GM18502 (cell line): ENCODE measurements at regions not wholly inside any gene's neighbourhood (a gene's known extent, or its start where the extent isn't known, plus 50 kb on each side); places are given as distances from the start of the nearest gene placed in this dataset.
A peak's percentile ranks its signal among the peaks of the same experiment; 100 is the strongest.
"Not testable (repeated sequence)": the region's sequence is repeated elsewhere in the genome, so short reads cannot be mapped to it uniquely, and the experiment has no call there.

Experiments
- ATAC-seq: cut with Tn5 transposase; IDR thresholded peaks from one replicate; pipeline ENCODE4 v1.9.1; 2021; ENCODE audit warnings: mild to moderate bottlenecking; ENCODE audit not compliant: unreplicated experiment, poor library complexity

DNA sequence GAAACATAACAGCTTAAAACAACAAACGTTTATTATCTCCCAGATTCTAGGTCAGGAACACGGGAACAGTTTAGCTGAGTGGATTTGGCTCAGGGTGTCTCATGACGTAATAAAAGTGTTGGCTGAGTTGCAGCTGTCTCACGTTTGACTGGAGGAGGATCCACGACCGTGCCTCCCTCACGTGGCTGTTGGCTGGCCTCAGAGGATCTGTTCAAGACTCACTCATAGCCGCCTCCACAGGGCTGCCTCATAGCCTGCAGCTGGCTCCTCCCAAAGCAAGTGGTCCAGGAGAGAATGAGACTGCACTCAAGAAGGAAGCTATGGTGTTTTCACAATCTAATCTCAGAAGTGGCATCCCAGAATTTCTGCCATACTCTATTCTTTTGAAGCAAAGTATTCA lies 167.1 kb downstream of the RPRM start:
- ATAC-seq = no peak

DNA sequence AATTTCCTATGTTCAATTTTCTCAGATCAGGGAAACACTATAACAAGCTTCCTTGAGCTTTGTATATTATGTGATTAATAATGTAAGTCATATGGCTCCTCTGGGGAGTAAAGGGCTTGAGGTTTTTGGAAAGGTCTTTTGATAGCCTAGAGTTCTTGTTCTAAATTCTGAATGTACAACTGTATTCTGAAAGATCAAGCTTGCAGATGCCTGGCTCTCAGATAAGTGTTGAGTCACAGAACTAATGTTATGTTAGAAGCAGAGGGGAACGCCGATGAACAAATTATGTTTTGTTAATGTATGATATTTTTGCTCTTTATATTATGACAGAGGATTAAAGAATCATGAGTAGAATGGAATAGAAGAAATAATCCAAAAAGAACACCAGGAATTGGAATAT lies 170.1 kb downstream of the RPRM start:
- no peak for ATAC-seq

DNA sequence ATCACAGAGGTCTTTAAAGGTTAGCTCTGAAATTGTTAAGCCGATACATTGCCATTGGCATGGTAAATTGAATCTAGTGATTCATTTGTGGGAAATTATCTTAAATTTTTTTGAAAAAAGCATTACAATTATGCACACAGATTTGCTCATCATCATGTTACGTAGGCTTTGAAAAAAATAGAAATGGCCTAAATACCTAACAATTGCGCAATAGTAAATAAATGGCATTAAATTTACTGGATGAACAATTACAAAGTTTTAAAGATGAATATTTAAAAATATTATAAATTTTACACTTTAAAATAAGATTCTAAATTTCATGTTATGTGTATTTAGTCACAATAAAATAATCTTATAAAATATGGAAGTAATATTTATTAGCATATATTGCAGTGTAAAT lies 171.3 kb downstream of the RPRM start:
- no peak for ATAC-seq

DNA sequence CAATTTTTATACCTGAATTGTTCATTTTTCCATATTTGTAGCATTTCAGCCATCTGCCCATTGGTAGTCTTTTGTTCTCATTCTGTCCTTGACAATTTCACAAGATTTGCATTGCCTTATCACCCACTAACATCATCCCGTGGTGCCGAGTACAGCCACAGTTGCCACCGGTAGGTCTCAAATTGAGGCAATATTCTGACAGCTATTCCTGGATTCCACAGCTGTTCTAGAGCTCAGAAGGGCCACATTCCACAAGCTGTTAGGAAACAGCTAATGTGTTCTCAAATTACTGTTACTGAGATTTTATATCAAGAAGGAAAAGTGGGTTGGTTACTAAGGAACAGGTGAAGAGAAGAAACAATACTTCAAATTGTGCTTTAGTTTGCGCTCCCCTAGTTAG lies 178.8 kb downstream of the RPRM start:
- no peak for ATAC-seq

DNA sequence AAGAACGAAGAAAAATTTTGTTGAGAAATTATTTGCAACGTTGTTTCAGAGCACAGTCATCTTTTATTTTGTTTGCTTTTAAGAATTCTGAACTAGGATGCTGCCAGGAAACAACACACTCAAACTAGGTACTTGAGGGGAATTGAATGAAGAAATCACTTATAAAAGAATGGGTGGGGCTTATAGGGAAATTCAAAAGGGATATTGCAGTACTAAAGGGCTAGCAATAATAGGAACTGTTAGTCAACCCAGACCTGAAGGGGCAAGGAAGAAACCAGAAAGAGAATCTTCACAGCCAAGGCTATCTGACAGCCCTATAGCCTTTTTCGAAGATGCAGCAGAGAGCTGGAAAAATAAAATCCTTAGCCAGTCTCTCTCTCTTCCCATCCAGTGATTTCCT lies 179.3 kb downstream of the RPRM start:
- no peak for ATAC-seq

DNA sequence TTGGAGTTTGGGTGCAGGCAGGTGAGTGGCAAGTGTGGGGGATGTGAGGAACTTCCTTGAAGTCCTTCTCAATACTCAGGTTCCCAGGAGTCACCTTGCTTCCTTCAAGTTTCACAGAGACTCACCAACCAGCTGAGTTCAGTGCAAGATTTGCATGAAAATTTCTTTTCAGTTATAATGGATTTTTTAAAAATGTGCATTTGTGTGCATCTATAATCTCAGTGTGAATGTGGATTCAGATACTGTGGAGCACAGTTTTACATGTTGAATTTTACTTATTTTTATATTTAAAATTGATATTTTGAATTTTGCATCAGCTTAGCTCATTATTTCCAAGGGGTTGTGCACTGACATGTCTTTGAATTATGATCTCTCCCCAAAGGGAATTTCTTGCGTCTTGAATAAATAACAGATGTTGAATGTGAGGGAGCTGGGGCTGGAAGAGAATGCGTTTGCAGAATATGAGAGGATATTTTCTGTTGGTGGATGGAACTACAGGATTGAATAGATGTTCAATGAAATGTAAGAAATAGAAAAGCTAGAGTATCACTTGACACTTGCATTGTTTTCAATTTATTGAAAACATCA lies 184.3 kb downstream of the RPRM start:
- ATAC-seq = no peak

DNA sequence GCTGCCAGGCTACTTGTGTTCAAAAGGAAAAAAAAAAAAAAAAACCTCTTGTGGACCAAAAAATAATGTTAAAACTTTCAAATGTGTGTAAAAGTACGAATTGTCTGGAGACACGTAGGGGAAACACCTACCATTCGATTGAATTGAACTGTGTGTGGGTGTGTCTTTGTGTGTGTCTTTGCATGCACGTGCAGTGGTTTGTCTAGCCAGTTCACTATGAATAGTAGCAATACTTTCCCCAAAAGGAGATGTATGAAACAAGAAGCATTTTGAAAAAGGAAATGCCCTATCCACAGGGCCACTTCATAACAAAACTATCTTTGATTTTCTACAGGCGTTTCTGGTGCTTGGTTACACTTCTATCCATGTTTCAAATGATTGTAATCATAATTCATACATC lies 186.8 kb downstream of the RPRM start:
- no peak for ATAC-seq

DNA sequence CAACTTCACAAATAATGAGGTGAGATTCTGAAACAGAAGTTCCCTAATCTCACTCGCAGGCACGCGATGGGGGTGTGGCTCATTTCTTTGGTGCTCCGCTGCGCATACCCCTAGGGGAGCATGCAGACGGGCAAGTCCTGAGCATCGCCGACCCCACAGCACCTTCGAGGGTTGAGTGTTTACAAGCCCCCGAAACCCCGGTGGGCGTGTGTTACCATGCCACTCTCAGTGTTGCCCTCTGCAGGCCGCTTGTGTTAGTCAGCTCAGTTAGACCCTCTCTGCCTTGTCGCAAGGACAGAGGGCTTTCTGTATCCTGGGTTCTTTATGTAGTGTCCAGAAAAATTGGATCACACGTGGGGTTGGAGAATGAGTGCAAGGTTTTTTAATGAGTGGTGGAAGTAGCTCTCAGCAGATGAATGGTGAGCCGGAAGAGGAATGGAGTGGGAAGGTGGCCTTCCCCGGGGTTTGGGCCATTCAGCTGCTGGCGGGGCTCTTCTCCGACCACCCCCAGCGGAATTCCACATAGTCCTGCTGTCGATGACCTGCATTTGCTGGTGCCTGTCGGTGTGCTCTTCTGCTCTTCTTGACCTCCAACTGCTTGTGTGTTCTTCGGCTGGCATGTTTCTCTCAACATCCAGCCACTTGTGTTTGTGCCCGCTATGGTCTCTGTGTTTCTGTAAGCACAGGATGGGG lies 191.3 kb downstream of the RPRM start:
- ATAC-seq = peak; percentile 68

DNA sequence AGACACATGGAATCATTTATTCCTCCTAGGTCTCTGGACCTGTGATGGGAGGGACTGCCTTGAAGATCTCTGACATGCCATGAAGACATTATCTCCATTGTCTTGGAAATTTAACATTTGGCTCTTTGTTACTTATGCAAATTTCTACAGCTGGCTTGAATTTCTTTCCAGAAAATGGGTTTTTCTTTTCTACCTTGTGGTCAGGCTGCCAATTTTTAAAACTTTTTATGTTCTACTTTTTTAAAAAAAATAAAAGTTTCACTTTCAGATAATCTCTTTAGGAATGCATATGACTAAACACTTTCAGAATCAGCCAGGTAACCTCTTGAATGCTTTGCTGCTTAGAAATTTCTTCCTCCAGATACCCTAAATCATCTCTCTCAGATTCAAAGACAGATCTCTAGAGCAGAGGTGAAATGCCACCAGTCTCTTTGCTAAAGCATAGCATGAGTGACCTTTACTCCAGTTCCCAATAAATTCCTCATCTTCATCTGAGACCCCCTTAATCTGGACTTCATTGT lies 209.6 kb downstream of the RPRM start:
- ATAC-seq = no peak

DNA sequence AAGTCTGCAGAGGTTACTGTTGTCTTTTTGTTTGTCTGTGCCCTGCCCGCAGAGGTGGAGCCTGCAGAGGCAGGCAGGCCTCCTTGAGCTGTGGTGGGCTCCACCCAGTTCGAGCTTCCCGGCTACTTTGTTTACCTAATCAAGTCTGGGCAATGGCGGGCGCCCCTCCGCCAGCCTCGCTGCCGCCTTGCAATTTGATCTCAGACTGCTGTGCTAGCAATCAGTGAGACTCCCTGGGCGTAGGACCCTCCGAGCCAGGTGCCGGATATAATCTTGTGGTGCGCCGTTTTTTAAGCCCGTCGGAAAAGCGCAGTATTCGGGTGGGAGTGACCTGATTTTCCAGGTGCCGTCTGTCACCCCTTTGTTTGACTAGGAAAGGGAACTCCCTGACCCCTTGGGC lies 221.7 kb downstream of the RPRM start:
- not testable (repeated sequence) for ATAC-seq

DNA sequence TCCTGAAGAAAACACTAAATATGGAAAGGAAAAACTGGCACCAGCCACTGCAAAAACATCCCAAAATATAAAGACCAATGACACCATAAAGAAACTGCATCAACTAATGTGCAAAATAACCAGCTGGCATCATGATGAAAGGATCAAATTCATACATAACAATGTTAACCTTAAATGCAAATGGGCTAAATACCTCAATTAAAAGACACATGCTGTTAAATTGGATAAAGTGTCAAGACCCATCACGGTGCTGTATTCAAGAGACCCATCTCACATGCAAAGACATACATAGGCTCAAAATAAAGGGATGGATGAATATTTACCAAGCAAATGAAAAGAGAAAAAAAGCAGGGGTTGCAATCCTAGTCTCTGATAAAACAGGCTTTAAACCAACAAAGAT lies 231.9 kb downstream of the RPRM start:
- not testable (repeated sequence) for ATAC-seq

DNA sequence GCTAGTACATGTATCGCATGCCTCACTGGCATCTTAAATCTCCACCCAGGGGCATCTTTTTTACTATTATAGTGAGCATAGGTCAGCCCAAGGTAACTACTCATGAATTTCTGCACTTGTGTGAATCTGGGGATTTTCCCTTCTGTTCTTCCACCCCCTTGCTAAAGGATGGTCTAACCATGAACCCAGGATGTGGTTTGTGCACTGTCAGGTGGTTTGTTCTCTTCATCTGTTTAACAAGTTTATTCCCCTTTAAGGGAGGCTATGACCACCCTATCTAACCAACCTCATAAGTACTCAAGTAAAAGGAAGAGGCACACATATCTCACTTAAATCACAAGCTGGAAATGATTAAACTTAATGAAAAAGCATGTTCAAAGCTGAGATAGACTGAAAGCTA lies 243.0 kb downstream of the RPRM start:
- ATAC-seq = peak; percentile 90

DNA sequence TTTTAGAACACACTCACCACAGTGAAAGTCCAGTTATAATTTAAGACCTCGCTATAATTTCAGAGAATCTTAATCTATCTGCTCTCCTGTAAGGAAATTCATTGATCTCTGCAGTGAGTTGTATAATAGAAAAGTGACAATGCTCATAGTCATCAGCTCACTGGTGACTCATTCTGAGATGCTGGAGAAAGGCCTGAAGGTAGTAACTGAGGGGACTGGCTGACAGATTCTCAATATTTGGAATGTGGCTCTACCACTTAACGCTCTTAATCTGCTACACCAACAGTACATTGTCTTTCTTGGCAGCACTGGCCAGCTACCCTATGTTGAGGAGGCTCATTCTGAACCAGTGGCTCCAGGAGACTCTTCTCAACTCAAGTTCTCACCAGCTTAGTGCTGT lies 246.1 kb downstream of the RPRM start:
- ATAC-seq = no peak

DNA sequence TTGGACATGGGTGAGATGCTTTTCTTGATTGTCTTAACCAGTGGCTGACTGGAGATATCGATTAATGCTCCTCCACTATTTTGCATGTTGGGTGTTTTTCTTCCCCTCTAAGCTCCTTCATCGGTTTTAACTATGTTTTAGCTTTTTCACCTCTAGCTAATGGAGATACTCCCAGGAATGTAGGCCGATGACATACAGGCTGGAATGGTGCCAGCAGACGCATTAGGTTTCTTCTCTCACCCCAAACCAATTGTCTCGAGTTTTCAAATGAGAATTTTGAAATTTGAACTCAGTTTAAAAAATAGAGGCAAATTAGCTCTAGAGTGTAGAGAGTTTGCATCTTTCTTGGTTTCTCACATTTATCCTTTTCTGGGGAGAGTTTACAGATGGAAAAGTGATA lies 247.6 kb downstream of the RPRM start:
- ATAC-seq = no peak

DNA sequence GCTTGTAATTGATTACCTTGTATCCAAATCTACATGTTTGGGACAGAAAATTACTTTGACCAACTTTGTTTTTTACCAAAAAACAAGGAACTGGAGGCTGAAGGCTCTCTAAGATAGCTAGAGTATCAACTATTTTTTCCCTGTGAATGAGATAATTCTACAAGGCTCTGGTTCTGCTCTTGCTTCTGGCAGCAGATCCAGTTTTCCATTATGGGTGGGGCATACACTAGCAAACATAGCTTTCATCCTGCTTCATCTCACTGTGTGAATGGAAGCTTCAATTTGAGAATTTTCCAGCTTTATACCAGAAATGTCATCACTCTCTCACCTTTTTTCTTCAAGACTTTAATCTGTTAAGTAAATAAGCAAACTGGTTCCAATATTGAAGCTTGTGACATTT lies 249.7 kb downstream of the RPRM start:
- no peak for ATAC-seq

DNA sequence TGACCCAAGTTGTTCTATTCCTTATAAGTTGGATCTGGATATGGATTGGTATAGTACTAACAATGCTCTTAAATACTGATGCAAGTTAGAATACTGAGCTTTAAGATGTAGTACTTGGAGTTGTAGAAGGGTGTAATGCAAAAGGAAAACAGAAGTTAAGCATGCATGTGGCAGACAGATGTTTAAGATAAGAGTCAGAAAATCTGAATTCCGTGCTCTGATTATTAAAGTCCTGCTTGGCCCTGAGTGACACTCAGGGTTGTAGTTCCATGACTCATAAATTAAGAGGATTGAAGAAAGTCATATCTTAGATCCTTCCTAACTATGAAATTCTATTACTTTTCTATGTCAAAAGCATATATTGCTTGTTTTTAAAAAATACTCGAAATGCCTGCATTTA lies 250.6 kb downstream of the RPRM start:
- ATAC-seq = no peak

DNA sequence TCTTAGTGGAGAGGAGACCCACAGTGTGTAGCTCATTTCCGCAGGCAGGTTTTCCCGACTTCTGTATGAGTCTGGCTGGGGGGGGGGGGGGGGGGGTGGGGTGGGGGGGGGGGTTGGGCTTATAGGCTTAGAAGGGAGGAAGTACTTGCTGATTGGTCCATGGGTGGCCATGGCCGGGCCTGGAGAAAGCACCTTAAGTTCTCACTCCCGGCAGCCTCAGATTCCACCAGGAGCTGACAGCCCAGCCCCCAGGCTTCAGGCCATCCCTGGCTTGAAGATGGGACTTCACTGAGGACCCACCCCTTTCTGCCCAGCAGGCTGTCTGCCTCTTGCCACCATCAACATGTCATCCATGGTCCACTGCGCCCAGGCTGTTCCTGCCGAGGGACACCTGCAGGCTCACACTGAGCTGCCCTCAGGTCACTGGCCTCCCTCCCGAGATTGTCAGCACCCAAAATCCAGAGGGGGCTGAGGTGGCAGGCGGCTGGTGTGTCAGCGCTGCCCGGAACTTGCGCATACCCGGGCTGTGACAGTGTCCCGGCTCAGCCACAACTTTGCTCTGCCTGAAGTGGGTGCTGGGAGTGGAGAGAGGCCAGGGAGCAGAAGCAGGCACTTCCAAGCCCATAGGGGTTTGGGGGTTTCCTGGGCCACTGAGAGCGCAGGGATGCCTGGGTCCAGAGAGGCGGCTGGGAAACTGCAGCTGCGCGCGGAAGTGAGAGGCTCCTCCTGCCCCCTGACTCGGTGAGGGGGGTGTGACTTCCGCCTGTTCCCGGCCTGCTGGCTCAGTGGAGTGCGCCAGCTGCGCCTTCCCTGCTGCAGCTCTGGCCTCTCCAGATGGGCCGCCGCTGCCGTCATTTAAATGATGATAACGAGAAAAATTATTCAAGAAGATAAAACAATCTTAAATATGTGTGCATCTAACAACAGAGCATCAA lies 256.1 kb downstream of the RPRM start:
- no peak for ATAC-seq

DNA sequence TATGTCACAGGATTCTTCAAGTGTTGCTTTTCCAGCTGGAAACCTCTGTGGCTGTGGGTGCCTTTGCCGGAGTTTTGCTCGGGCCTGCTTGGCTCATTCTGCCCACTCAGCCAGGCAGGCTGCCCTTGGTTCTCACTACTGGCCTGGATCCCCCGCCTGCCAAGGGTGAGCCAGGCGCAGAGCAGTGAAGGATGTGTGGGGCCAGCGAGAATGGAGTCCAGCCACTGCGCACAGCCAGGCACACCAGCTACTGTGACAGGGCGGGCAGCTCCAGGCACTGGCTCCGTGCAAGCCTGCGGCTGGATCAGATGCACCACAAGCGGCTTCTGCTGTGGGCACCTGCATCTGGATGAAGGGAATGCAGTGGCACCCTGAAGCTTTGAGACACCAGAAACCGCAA lies 257.1 kb downstream of the RPRM start:
- no peak for ATAC-seq

DNA sequence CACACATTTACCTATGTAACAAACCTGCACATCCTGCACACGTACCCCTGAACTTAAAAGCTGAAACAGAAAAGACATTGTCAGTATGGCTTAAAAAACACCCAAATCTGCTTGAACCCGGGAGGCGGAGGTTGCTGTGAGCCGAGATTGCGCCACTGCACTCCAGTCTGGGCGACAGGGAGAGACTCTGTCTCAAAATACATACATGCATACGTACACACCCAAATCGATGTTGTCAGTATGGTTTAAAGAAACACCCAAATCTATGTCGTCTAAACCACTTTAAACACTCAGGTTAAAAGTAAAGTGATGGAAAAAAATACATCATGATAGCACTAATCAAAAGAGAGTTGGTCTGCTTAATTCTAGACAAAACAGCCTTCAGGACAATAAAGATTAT lies 257.5 kb downstream of the RPRM start:
- ATAC-seq = no peak

DNA sequence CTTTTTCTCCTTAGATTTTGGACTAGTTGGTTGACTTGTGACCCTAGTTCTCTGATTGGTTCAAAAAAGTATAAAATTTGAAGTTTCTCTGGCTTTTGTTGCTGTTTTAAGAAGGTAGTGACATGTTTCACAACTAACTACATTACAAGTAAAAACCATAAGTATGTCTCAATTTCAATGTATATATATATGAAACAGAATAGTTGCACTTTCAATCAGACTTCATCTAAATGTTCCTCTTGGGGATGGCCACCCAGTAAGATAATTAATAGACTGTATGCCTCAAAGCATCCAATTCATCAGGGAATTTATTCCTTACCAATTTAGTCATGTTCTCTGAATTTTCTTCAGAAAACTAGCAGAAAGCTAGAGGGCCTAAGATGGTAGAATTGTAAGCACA lies 259.7 kb downstream of the RPRM start:
- no peak for ATAC-seq

DNA sequence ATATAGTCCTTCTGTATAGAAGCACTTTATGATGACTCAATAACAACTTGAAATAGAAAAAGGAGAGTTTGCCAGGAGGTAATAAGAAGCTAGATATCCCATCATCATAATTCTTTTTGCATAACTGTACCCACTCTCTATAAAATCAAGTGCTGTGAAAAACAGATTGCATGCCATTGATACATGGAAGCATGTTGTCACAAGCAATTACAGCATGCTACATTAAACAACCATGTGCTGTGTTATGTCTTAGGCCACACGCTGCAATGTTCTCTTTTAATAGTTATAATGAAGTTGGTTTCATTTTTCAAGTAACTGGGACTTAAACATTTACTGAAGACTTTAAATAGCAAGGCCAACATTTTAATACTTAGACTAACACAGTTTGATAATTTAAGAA lies 264.2 kb downstream of the RPRM start:
- no peak for ATAC-seq
